Tibial artery (tissue), 4 donors: ENCODE measurements at regions not wholly inside any gene's neighbourhood (a gene's known extent, or its start where the extent isn't known, plus 50 kb on each side); places are given as distances from the start of the nearest gene placed in this dataset.

ENCODE experiments used
- DNase-seq, 2 donors: peaks; one replicate each; pipeline ENCODE4 v3.0.0-alpha.2; 2019
- H3K27ac ChIP-seq, 2 donors: fragments of 200-600 bp; sonication (generic) in 1 of 2; 1 replicate in 1 of 2; 2 replicates in 1 of 2; pipeline ENCODE4 v1.5.1; 2018 to 2019; ENCODE audit warnings: mild to moderate bottlenecking in 1 of 2
- H3K27me3 ChIP-seq, 2 donors: fragments of 200-600 bp; sonication (generic) in 1 of 2; one replicate each; pipeline versions ENCODE4 v1.5.1 to v1.6.0; 2016 to 2019
- H3K36me3 ChIP-seq, 3 donors: fragments of 200-600 bp; sonication (generic) in 2 of 3; one replicate each; pipeline ENCODE4 v1.5.1; 2016 to 2019; ENCODE audit warnings: mild to moderate bottlenecking in 2 of 3
- H3K4me1 ChIP-seq, 4 donors: fragments of 200-600 bp; sonication (generic) in 2 of 4; 1 replicate in 3 of 4; 2 replicates in 1 of 4; pipeline ENCODE4 v1.5.1; 2016 to 2019
- H3K4me3 ChIP-seq, 2 donors: fragments of 200-600 bp; sonication (generic) in 1 of 2; 1 replicate in 1 of 2; 2 replicates in 1 of 2; pipeline ENCODE4 v1.5.1; 2018 to 2019; ENCODE audit warnings: mild to moderate bottlenecking in 2 of 2
- H3K9me3 ChIP-seq, 3 donors: fragments of 200-600 bp; sonication (generic) in 1 of 3; one replicate each; pipeline ENCODE4 v1.5.1; 2016 to 2019
- CTCF ChIP-seq, 2 experiments: fragments of 200-600 bp in 1 of 2; fragments of 450-650 bp in 1 of 2; IDR thresholded peaks; one replicate each; pipeline ENCODE4 v1.5.1; 2017 to 2019; ENCODE audit warnings: antibody characterized with exemption in 2 of 2, mild to moderate bottlenecking in 1 of 2, moderate library complexity in 1 of 2
- intact Hi-C: fragments of 100-400 bp; cut with DNase I; formaldehyde crosslinking; loops from one replicate; pipeline ENCODE4 v1.15.0; 2023; ENCODE audit warnings: low total_unique reads

- H3K4me1 ChIP-seq, result no peaks in the 10 kb centered on the region
- intact Hi-C loops, result no loop called here
- DNase-seq, result no peak
- no peaks in the 10 kb centered on the region for H3K27me3 ChIP-seq
- H3K9me3 ChIP-seq, result no peaks in the 10 kb centered on the region
- no peak overlapping the region for H3K4me3 ChIP-seq
- H3K36me3 ChIP-seq, result no peaks in the 10 kb centered on the region
- no peak for TF ChIP-seq CTCF (IDR thresholded peaks at IDR 0.05)
- H3K27ac ChIP-seq, result no peak overlapping the region
Measured at GRCh38 chr4:57639561-57640382, 529.6 kb upstream of the IGFBP7 start.

GRCh38 chr4:57635910-57636309 is 525.7 kb upstream of the IGFBP7 start:
- Histone ChIP-seq H3K4me1 (no peaks in the 10 kb centered on the region), H3K27me3 (no peaks in the 10 kb centered on the region), H3K9me3 (no peaks in the 10 kb centered on the region), H3K27ac (no peak overlapping the region), H3K4me3 (no peak overlapping the region), H3K36me3 (no peaks in the 10 kb centered on the region)
- intact Hi-C loops, result no loop called here
- DNase-seq, result no peak
- TF ChIP-seq CTCF (IDR thresholded peaks at IDR 0.05), result no peak

GRCh38 chr4:57633212-57633859 is 523.2 kb upstream of the IGFBP7 start:
- Histone ChIP-seq H3K9me3 (no peaks in the 10 kb centered on the region), H3K4me3 (no peak overlapping the region), H3K27ac (no peak overlapping the region), H3K36me3 (no peaks in the 10 kb centered on the region), H3K4me1 (no peaks in the 10 kb centered on the region), H3K27me3 (no peaks in the 10 kb centered on the region)
- no peak for DNase-seq
- intact Hi-C loops, result no loop called here
- TF ChIP-seq CTCF (IDR thresholded peaks at IDR 0.05), result no peak

- no peaks in the 10 kb centered on the region for H3K9me3 ChIP-seq
- H3K27me3 ChIP-seq, result no peaks in the 10 kb centered on the region
- intact Hi-C loops, result no loop called here
- no peak for TF ChIP-seq CTCF (IDR thresholded peaks at IDR 0.05)
- no peaks in the 10 kb centered on the region for H3K36me3 ChIP-seq
- no peaks in the 10 kb centered on the region for H3K4me1 ChIP-seq
- DNase-seq, result no peak
- no peak overlapping the region for H3K27ac ChIP-seq
- no peak overlapping the region for H3K4me3 ChIP-seq
Measured at GRCh38 chr4:57632564-57632963, 522.4 kb upstream of the IGFBP7 start.

- TF ChIP-seq CTCF (IDR thresholded peaks at IDR 0.05), result no peak
Measured at GRCh38 chr4:57631147-57631546, 521.0 kb upstream of the IGFBP7 start.

More at GRCh38 chr4:57631147-57631546, 521.0 kb upstream of the IGFBP7 start:
- H3K9me3 ChIP-seq, result peaks cover 0 to 4% (median 0%) of the 10 kb centered on the region in 3 donors
- DNase-seq, result no peak
- no peaks in the 10 kb centered on the region for H3K27me3 ChIP-seq
- no peaks in the 10 kb centered on the region for H3K4me1 ChIP-seq
- intact Hi-C loops, result no loop called here
- H3K4me3 ChIP-seq, result no peak overlapping the region
- no peaks in the 10 kb centered on the region for H3K36me3 ChIP-seq
- no peak overlapping the region for H3K27ac ChIP-seq
